H1 (cell line): ENCODE measurements at regions not wholly inside any gene's neighbourhood (a gene's known extent, or its start where the extent isn't known, plus 50 kb on each side); places are given as distances from the start of the nearest gene placed in this dataset.

Experiments used
- CHD7 ChIP-seq: fragments of 300-600 bp; sonication (generic); IDR thresholded peaks from 2 replicates; pipeline ENCODE4 v1.7.1; 2012; ENCODE audit warnings: low read length, moderate library complexity, mild to moderate bottlenecking, inconsistent platforms; ENCODE audit not compliant: insufficient replicate concordance
- KDM5A ChIP-seq: fragments of 200-600 bp; IDR thresholded peaks from 2 replicates; pipeline ENCODE4 v1.7.1; 2012; ENCODE audit warnings: mild to moderate bottlenecking, low read length, inconsistent platforms, mixed read lengths
- PHF8 ChIP-seq: fragments of 200-600 bp; sonication (generic); conservative IDR thresholded peaks from 2 replicates; pipeline ENCODE4 v1.7.1; 2012; ENCODE audit warnings: low read depth, mild to moderate bottlenecking, inconsistent platforms, low read length, moderate library complexity
- SP4 ChIP-seq: IDR thresholded peaks from 2 replicates; pipeline ENCODE4 v1.6.1; 2012; ENCODE audit warnings: low read length, inconsistent platforms

GRCh38 chr4:156328882-156329281, 375.2 kb upstream of the CTSO start (continued):
- TF ChIP-seq CHD7 (no peak), SP4 (no peak), PHF8 (no peak), KDM5A (no peak)
